Panc1 (cell line): ENCODE measurements at regions not wholly inside any gene's neighbourhood (a gene's known extent, or its start where the extent isn't known, plus 50 kb on each side); places are given as distances from the start of the nearest gene placed in this dataset.

Experiments used
- ATAC-seq: fragments of 200-7000 bp; cut with Tn5 transposase; 2 replicates; pipeline ENCODE4 v1.9.1; 2020; ENCODE audit warnings: mild to moderate bottlenecking, moderate library complexity
- BruUV-seq: library from RNA; stranded (reverse); fragments of 400-500 nt; replicated peaks from 2 replicates; lab custom pipeline; 2021; lab: Mats Ljungman, UMichigan
- CTCF ChIA-PET: fragments of 300-600 bp; sonication (Branson Sonifier 250); formaldehyde crosslinking; loops from one replicate; lab custom pipeline; 2022; ENCODE audit warnings: antibody characterized with exemption; lab: Charles Lee
- POLR2A ChIA-PET: fragments of 300-600 bp; sonication (Branson Sonifier 250); formaldehyde crosslinking; loops from one replicate; lab custom pipeline; 2022; ENCODE audit warnings: antibody characterized with exemption; lab: Charles Lee
- DNase-seq: peaks from one replicate; pipeline ENCODE4 v3.0.0-alpha.2; 2010; ENCODE audit warnings: low read depth, low spot score
- H3K27ac ChIP-seq: 2 replicates; pipeline ENCODE4 v1.5.1; 2011; ENCODE audit warnings: mild to moderate bottlenecking, low read length, inconsistent platforms
- H3K27me3 ChIP-seq: fragments of 200-500 bp; sonication (Bioruptor generic); 2 replicates; pipeline ENCODE4 v1.6.0; 2014; ENCODE audit warnings: low read length, inconsistent platforms; ENCODE audit not compliant: control insufficient read depth, insufficient read depth
- H3K36me3 ChIP-seq: fragments of 200-500 bp; sonication (Bioruptor generic); 2 replicates; pipeline ENCODE4 v1.5.1; 2014; ENCODE audit warnings: inconsistent platforms, mild to moderate bottlenecking, low read length, moderate library complexity; ENCODE audit not compliant: control insufficient read depth, insufficient read depth
- H3K4me1 ChIP-seq: 2 replicates; pipeline ENCODE4 v1.5.1; 2011; ENCODE audit warnings: inconsistent platforms, mild to moderate bottlenecking, low read length, moderate library complexity; ENCODE audit not compliant: control insufficient read depth, insufficient read depth
- H3K4me3 ChIP-seq, 2 experiments: 2 replicates each; pipeline ENCODE4 v1.5.1; 2011 to 2012; ENCODE audit warnings: low read depth in 2 of 2, low read length in 2 of 2, mild to moderate bottlenecking in 2 of 2, inconsistent platforms in 1 of 2, moderate library complexity in 1 of 2
- H3K9me3 ChIP-seq: fragments of 200-500 bp; sonication (Bioruptor generic); 2 replicates; pipeline ENCODE4 v1.5.1; 2014; ENCODE audit warnings: low read depth, mild to moderate bottlenecking, inconsistent platforms, low read length, moderate library complexity; ENCODE audit not compliant: control insufficient read depth, insufficient read depth
- POLR2AphosphoS5 ChIP-seq: IDR thresholded peaks from 2 replicates; pipeline ENCODE4 v1.6.1; 2012; ENCODE audit warnings: mild to moderate bottlenecking, low read depth, low read length, moderate library complexity
- SIN3A ChIP-seq: IDR thresholded peaks from 2 replicates; pipeline ENCODE4 v1.6.1; 2012; ENCODE audit warnings: low read depth, mild to moderate bottlenecking, low read length, moderate library complexity, borderline replicate concordance; ENCODE audit not compliant: insufficient read depth
- TCF7L2 ChIP-seq: IDR thresholded peaks from 2 replicates; pipeline ENCODE4 v1.6.1; 2011; ENCODE audit warnings: mild to moderate bottlenecking, low read depth, low read length, inconsistent platforms
- in situ Hi-C: cut with HindIII; loops from 2 replicates; pipeline ENCODE4 v1.10.0; 2016; ENCODE audit warnings: low sequenced_read_pairs, low pct_unique_long_range_greater_than_20kb
- intact Hi-C: fragments of 100-400 bp; cut with micrococcal nuclease; formaldehyde crosslinking; loops from one replicate; pipeline ENCODE4 v1.10.0; 2022; ENCODE audit not compliant: unreplicated experiment
- TF ChIP-seq, protein P1 (sequence below), 2 experiments: IDR thresholded peaks; 2 replicates each; pipeline ENCODE4 v1.6.1; 2011 to 2012; ENCODE audit warnings: low read depth in 2 of 2, control low read depth in 1 of 2, low read length in 1 of 2, mild to moderate bottlenecking in 1 of 2, moderate library complexity in 1 of 2; ENCODE audit not compliant: insufficient read depth in 1 of 2
- TF ChIP-seq, protein P2 (sequence below): fragments of 450-650 bp; IDR thresholded peaks from 2 replicates; pipeline ENCODE4 v1.5.1; 2017; ENCODE audit warnings: mild to moderate bottlenecking

DNA sequence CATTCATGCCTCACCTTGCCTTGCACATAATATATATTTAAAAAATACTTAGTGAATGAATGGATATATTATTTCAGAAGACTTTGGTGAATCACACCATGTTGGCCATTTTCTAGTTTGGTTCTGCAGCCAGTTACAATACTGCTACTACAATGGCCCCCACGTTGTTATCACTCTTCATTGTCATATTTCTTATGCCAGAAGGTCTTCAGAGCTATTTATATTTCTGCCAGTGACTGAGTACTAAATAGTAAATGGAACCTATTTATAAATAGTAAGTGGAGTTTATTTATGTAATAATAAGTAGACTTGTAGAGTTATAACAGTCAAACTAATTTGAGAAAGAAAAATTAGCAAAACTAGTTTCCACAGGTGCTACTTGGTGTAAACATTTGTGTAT, 516.6 kb upstream of the SYT4 start:
- Histone ChIP-seq H3K27me3 (no peaks in the 10 kb centered on the region), H3K4me1 (no peaks in the 10 kb centered on the region), H3K4me3 (no peak overlapping the region), H3K27ac (no peak overlapping the region), H3K36me3 (no peaks in the 10 kb centered on the region), H3K9me3 (no peaks in the 10 kb centered on the region)
- POLR2A ChIA-PET, result no interaction called here
- in situ Hi-C loops (no loop called here), intact Hi-C loops (no loop called here)
- no peak for DNase-seq
- no peak for ATAC-seq
- BruUV-seq, result no TSS peak
- CTCF ChIA-PET, result no interaction called here
- no peak for TF ChIP-seq POLR2AphosphoS5
- TF ChIP-seq, protein P1, sequence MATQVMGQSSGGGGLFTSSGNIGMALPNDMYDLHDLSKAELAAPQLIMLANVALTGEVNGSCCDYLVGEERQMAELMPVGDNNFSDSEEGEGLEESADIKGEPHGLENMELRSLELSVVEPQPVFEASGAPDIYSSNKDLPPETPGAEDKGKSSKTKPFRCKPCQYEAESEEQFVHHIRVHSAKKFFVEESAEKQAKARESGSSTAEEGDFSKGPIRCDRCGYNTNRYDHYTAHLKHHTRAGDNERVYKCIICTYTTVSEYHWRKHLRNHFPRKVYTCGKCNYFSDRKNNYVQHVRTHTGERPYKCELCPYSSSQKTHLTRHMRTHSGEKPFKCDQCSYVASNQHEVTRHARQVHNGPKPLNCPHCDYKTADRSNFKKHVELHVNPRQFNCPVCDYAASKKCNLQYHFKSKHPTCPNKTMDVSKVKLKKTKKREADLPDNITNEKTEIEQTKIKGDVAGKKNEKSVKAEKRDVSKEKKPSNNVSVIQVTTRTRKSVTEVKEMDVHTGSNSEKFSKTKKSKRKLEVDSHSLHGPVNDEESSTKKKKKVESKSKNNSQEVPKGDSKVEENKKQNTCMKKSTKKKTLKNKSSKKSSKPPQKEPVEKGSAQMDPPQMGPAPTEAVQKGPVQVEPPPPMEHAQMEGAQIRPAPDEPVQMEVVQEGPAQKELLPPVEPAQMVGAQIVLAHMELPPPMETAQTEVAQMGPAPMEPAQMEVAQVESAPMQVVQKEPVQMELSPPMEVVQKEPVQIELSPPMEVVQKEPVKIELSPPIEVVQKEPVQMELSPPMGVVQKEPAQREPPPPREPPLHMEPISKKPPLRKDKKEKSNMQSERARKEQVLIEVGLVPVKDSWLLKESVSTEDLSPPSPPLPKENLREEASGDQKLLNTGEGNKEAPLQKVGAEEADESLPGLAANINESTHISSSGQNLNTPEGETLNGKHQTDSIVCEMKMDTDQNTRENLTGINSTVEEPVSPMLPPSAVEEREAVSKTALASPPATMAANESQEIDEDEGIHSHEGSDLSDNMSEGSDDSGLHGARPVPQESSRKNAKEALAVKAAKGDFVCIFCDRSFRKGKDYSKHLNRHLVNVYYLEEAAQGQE (IDR thresholded peaks at IDR 0.05; ENCODE audit: insufficient read depth in 1 of 2, low read depth in 2 of 2, low read length in 1 of 2), result no peak
- TF ChIP-seq, protein P2, sequence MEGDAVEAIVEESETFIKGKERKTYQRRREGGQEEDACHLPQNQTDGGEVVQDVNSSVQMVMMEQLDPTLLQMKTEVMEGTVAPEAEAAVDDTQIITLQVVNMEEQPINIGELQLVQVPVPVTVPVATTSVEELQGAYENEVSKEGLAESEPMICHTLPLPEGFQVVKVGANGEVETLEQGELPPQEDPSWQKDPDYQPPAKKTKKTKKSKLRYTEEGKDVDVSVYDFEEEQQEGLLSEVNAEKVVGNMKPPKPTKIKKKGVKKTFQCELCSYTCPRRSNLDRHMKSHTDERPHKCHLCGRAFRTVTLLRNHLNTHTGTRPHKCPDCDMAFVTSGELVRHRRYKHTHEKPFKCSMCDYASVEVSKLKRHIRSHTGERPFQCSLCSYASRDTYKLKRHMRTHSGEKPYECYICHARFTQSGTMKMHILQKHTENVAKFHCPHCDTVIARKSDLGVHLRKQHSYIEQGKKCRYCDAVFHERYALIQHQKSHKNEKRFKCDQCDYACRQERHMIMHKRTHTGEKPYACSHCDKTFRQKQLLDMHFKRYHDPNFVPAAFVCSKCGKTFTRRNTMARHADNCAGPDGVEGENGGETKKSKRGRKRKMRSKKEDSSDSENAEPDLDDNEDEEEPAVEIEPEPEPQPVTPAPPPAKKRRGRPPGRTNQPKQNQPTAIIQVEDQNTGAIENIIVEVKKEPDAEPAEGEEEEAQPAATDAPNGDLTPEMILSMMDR, result no peak
- TF ChIP-seq SIN3A, result no peak
- TF ChIP-seq TCF7L2, result no peak

GRCh38 chr18:43794363-43794762, 517.1 kb upstream of the SYT4 start:
- Histone ChIP-seq H3K9me3 (no peaks in the 10 kb centered on the region), H3K4me3 (no peak overlapping the region), H3K36me3 (no peaks in the 10 kb centered on the region), H3K27me3 (no peaks in the 10 kb centered on the region), H3K27ac (no peak overlapping the region), H3K4me1 (no peaks in the 10 kb centered on the region)
- CTCF ChIA-PET, result no interaction called here
- intact Hi-C loops (no loop called here), in situ Hi-C loops (no loop called here)
- no peak for TF ChIP-seq TCF7L2
- TF ChIP-seq, protein P1 (IDR thresholded peaks at IDR 0.05; ENCODE audit: insufficient read depth in 1 of 2, low read depth in 2 of 2, low read length in 1 of 2), result no peak
- TF ChIP-seq POLR2AphosphoS5, result no peak
- TF ChIP-seq SIN3A, result no peak
- TF ChIP-seq, protein P2, result no peak
- POLR2A ChIA-PET, result no interaction called here
- BruUV-seq, result no TSS peak
- no peak for ATAC-seq
- no peak for DNase-seq
